Forelimb muscle (tissue), 1 donor: ENCODE measurements at regions not wholly inside any gene's neighbourhood (a gene's known extent, or its start where the extent isn't known, plus 50 kb on each side); places are given as distances from the start of the nearest gene placed in this dataset.
"Not testable (repeated sequence)": the region's sequence is repeated elsewhere in the genome, so short reads cannot be mapped to it uniquely, and the experiment has no call there.

Experiments used
- DNase-seq: peaks from one replicate; pipeline ENCODE4 v3.0.0-alpha.2; 2013; ENCODE audit warnings: low read depth

DNA sequence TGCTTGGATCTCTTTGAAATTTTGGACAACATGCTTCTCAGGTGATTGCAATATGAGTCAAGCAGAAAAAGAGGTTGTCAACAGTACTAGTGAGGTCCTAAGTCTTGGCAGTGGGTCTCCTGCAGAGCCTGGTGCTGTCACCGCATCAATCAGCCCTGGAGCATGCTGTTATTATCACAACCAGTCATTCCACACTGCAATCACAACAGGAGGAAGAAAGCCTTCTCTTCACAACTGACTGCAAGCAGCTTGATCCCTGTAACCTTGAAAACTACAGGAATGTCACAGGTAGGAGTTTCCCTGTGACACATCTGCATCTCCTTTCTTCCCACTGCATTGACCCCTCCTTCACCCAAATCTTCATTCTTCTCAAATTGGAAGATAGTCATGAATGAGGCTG, 451.1 kb upstream of the ATP11B start:
- DNase-seq = no peak

DNA sequence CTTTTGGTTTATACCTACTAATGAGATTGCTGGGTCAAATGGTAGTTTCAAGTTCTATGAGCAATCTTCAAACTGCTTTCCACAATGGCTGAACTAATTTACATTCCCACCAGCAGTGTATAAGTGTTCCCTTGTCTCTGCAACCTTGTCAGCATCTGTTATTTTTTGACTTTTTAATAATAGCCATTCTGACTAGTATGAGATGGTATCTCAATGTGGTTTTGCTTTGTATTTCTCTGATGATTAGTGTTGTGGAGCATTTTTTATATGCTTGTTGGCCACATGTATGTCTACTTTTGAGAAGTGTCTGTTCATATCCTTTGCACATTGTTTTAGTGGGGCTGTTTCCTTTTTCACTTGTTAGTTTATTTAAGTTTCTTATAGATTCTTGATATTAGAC, 449.3 kb upstream of the ATP11B start:
- DNase-seq = not testable (repeated sequence)

GRCh38 chr3:182349051-182349450, 444.3 kb upstream of the ATP11B start:
- no peak for DNase-seq

DNA sequence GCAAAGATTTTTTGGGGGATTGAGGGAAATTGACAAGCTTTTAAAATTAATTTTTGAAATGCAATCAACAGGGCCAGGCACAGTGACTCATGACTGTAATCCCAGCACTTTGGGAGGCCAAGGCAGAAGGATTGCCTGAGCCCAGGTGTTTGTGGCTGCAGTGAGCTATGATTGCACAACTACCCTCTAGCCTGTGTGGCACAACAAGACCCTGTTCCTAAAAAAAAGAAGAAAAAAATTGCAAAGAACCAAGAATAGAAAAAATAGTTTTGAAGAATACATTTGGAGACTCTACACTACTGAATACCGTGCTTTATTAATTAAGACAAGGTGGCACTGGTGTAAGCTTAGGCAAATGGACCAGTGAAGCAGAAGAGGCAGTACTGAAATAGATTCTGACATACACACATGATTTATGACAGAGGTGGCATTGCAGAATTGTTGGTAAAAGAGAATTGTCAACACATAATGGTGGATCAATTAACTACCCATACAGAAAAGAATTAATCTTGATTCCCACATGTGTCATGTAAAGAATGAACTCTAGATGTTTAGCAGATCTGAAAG, 443.3 kb upstream of the ATP11B start:
- DNase-seq = no peak

DNA sequence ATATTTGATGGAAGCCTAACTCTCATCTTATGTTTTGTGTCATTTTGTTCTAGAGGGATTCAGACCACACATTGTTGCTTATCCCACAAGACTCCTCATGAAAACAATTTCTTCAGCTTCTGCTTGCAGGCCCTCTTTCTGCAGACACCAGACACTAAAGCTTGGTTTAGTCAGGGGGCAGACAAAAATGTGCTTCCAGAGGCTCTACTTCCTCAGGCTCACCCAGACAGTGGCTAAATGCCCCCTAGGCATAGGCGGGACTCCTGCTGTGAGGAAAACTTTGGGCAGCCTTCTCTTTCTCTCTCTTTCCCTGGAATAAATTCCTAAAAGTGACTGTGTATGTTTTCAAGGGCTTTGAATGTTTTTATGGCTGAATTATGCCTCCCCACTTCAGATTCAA, 435.4 kb upstream of the ATP11B start:
- no peak for DNase-seq

DNA sequence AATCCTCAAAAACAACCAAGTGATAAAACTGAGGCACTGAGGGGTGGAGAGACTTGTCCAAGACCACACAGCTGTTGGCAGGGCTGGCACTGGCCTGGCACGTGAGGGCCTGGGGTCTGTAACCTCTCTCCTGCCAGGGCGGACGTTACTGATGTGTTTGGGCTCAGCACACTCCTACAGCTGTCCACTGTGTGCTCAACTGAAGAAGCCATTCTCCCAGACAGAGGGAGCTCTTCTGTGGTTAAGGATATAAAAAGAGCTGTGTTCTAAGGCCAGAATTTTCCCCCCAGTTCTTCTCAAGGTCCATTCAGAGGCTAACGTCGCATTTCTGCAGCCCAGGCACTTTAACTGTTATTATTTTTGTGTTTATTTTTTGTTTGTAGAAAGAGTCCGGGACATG, 429.0 kb upstream of the ATP11B start:
- DNase-seq = no peak

DNA sequence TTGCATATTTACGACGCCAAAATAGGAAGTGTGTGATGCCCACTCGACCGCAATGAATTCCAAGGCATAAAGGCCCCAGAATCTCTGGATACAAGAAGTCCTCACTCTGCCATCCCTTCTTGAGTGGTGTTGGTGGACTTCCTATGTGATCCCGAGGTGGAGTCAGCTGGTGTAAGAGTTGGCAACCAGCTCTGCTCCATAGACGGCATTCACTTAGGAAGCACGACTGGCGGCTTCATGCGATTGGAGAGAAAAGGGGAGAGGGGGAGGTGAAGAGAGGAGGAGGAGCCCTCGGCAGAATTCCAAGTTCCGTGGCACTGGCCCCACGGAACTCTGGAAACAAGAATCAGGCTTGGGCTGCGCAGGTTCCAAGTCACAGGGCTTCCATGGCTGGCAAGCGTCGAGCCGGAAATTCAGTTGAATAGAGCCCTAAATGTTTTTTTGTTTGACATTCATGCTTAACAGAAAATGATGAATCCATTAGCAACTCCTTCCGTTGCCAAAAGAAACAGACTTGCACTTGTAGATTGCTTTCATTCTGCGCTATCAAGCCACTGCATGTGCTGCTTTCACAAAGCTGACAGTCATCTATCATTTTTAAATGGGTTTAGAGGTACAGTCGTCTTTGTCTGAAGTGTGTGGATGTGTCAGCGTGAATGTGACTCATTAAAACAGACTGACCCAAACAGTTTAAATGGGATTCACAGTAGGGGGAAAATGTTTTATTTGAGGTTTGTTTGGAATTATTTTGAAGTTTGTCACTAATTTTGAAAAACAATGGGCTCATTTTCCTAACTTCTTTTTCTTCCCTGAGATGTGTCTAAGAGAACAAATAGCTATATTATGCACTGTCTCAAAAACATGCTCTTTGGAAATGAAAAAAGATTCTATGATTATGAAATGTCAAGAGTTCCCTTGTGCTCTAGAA, 428.3 kb upstream of the ATP11B start:
- DNase-seq = no peak

DNA sequence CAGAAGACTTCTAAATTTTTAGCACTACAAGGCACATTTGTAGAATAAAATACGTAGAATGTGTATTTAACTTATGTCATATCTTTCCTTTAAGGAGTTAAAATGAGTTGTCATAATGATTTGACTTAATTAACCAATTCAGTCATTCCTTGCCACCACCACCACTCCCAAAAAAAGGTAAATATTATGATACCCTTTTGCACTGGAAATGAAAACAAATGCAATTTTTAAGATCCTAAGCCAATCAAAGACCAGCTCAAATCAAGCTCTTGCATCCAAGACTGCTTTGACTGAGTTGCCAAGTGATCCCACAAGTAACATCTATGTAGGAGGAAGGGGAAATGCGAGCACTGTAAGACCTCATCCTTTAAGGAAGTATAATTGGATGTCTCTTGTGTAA, 426.6 kb upstream of the ATP11B start:
- DNase-seq = no peak

DNA sequence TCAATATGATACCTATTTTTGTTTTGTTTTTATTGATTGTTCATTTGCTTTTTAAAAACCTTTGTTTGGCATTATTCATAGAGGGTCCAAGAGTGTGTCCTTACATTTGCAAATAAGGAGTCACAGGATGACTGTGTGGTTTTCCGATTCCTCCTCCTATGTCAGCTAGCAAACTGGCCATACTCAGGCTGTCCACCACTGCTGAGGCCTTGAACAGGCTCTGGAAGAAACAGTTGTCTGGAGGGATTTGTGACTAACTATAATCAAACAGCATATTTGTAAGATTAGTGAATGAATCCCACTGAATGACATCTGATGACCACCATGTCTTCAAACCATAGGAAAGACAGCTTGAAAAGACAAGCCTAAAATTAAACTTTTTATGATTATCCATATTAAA, 423.4 kb upstream of the ATP11B start:
- no peak for DNase-seq

GRCh38 chr3:182370949-182371348, 422.4 kb upstream of the ATP11B start:
- no peak for DNase-seq

- no peak for DNase-seq
These were observed 417.4 kb upstream of the ATP11B start for GRCh38 chr3:182375916-182376315.

DNA sequence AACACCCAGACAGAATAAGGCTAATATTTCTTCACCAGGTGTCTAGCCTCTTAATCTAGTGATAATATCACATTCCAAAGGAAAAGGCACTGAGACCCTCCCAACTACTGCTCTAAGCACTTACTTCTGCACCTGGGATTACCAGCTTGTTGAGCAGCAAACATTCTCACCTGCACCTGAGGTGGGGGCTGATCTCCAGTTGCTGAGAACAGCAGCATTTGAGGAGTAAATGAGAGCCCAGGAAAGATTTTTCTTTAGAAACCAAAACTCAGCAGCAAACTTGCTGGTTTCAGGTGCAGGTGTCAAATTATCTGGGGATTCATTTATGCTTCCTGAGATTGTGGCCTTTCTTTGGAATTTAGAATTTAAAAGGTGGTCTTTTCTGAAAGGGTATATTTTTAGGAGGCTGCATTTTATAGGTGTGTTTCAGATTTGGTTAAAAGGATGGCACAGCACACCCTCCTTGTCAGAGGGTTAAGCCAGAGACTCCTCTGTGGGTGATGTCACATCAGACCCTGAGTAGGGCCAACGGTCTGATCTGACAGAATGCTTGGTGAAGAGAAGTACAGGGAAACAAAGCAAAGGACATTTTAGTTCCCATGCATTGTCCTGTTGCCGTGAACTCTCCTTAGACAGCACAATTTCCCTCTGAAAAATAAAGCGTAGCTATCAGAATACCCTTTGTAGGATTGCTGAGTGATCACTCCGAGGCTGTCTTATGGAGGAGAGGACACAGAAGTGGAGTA, 411.0 kb upstream of the ATP11B start:
- no peak for DNase-seq

- DNase-seq = no peak
These were observed 409.1 kb upstream of the ATP11B start for GRCh38 chr3:182384221-182384620.

DNA sequence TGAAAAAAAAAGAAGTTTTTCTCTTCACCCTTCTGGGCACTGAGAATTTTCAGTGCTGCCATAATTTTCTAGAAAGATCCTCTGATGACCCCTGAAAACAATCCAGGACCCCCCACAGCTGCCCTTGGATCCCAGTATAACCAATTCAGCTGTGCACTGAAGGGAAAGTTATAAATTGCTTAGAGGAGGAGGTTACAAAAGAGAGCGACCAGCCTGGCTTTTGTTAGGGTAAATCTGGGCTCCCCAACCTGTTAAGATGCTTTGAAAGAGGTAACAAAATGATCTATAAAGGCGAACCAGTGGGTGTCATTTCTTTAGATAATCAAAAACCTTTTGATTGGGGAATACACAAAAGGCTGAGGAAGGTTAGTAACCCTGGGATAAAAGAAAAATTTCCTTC, 407.9 kb upstream of the ATP11B start:
- DNase-seq = no peak

GRCh38 chr3:182388506-182388905, 404.8 kb upstream of the ATP11B start:
- no peak for DNase-seq

GRCh38 chr3:182389071-182389815, 404.1 kb upstream of the ATP11B start:
- no peak for DNase-seq

DNA sequence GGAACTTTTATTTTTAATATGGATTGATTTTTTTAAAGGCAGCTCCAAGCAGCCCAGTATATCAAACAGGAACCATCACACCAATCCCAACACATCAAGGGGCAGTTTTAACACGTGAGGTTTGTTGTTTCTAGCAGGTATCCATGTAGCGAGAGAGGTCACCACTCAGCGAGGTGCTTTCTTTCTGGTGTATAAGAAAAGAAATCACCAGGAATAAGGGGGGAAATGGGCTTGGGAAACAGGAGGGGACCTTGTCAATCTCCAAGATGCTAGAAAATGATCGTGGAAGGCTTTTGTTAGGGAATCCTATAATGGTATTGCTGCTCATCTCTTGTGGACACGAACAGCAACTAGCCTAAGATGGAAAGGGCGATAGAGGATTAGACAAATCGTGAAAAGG, 402.9 kb upstream of the ATP11B start:
- DNase-seq = no peak

GRCh38 chr3:182392182-182392937, 400.9 kb upstream of the ATP11B start:
- no peak for DNase-seq

DNA sequence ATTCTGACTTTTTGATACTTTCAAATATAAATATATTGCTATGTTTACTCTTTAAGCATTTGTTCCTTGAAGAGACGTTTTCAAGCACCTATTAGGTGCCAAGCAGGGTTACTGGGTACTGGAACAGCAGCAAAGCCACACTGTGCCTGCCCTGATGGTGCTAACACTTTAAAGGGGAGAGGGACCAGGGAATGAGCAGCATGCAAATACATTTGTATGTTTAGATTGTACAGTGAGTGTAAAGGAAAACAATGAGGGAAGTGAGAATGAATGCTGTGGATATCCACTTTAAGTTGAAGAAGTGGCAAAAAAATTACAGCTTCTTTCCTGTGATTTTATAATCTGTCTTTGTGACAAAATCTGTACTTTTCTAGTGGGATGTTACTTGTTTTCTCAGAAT, 400.2 kb upstream of the ATP11B start:
- DNase-seq = no peak

- no peak for DNase-seq
These were observed 399.4 kb upstream of the ATP11B start for GRCh38 chr3:182393830-182394367.

- DNase-seq = no peak
These were observed 396.1 kb upstream of the ATP11B start for GRCh38 chr3:182397164-182397563.
